ENCODE measurements at regions not wholly inside any gene's neighbourhood (a gene's known extent, or its start where the extent isn't known, plus 50 kb on each side); places are given as distances from the start of the nearest gene placed in this dataset.

GRCh38 chr22:22754268-22754657 is 109.8 kb downstream of the GGTLC2 start:
- no peak for TF ChIP-seq POLR2AphosphoS5 (IDR thresholded peaks at IDR 0.05)
- TF ChIP-seq MXI1 (conservative IDR thresholded peaks at IDR 0.05; ENCODE audit: poor library complexity, severe bottlenecking) = no peak
- TF ChIP-seq CTCF (IDR thresholded peaks at IDR 0.05; ENCODE audit: poor library complexity, severe bottlenecking) = no peak
- no peak for TF ChIP-seq EP300 (conservative IDR thresholded peaks at IDR 0.05; ENCODE audit: poor library complexity, severe bottlenecking)
- TF ChIP-seq TAF1 (IDR thresholded peaks at IDR 0.05; ENCODE audit: low read depth) = no peak
- no peak for TF ChIP-seq EZH2 (IDR thresholded peaks at IDR 0.05; ENCODE audit: borderline replicate concordance, insufficient read depth, low read length, poor library complexity, severe bottlenecking)
- no peak for TF ChIP-seq REST (IDR thresholded peaks at IDR 0.05; ENCODE audit: borderline replicate concordance)

All from neural cell (in vitro differentiated cells).